Uterus (tissue), 3 donors: ENCODE measurements at regions not wholly inside any gene's neighbourhood (a gene's known extent, or its start where the extent isn't known, plus 50 kb on each side); places are given as distances from the start of the nearest gene placed in this dataset.

ENCODE experiments used
- DNase-seq, 2 donors: peaks; one replicate each; pipeline ENCODE4 v3.0.0-alpha.2; 2019 to 2020
- H3K27ac ChIP-seq, 2 donors: fragments of 200-600 bp; sonication (generic); 1 replicate in 1 of 2; 2 replicates in 1 of 2; pipeline ENCODE4 v1.5.1; 2016 to 2018
- H3K27me3 ChIP-seq, 2 donors: fragments of 200-600 bp; sonication (generic); one replicate each; pipeline ENCODE4 v1.5.1; 2018 to 2019; ENCODE audit warnings: control low read depth in 1 of 2
- H3K36me3 ChIP-seq, 2 donors: fragments of 200-600 bp; sonication (generic); one replicate each; pipeline ENCODE4 v1.5.1; 2019; ENCODE audit warnings: control low read depth in 1 of 2
- H3K4me1 ChIP-seq, 2 donors: fragments of 200-600 bp; sonication (generic); one replicate each; pipeline ENCODE4 v1.5.1; 2018 to 2019; ENCODE audit warnings: control low read depth in 1 of 2
- H3K4me3 ChIP-seq, 2 donors: fragments of 200-600 bp; sonication (generic); 1 replicate in 1 of 2; 2 replicates in 1 of 2; pipeline ENCODE4 v1.5.1; 2018 to 2019; ENCODE audit warnings: mild to moderate bottlenecking in 1 of 2
- H3K9me3 ChIP-seq, 2 donors: fragments of 200-600 bp; sonication (generic); one replicate each; pipeline ENCODE4 v1.5.1; 2019; ENCODE audit warnings: control low read depth in 1 of 2
- CTCF ChIP-seq, 4 experiments: fragments of 200-600 bp in 2 of 4; fragments of 450-650 bp in 2 of 4; sonication (generic) in 2 of 4; IDR thresholded peaks; one replicate each; pipeline ENCODE4 v1.5.1; 2016 to 2019; ENCODE audit warnings: antibody characterized with exemption in 4 of 4, mild to moderate bottlenecking in 2 of 4, moderate library complexity in 1 of 4
- POLR2A ChIP-seq, 2 donors: fragments of 450-650 bp; IDR thresholded peaks; one replicate each; pipeline ENCODE4 v1.6.1; 2016; ENCODE audit warnings: antibody characterized with exemption in 2 of 2, mild to moderate bottlenecking in 1 of 2, moderate library complexity in 1 of 2
- intact Hi-C: fragments of 100-400 bp; cut with DNase I; formaldehyde crosslinking; loops from one replicate; pipeline ENCODE4 v1.15.1; 2023; ENCODE audit warnings: low total_unique reads
- donor health status: DM: yes; HTN: yes; CAD: no.

DNA sequence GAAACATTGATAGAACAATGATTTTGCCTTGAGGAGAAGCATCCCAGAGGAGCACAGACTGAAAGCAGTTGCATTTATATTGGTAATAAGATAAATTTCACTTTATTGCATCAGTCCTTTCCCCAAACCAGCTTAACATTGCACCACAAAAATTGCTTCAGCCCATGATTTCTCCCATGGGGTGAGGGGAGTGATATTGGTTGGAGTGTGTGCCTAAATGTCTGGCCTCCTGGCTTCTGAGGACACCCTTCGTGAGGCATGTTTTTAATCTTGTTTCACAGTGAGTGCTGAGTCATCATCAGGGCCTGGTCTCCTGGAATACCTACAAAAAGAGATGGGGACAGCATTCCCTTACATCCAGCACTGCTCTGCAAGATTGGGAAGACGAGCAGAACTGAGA is 487.9 kb downstream of the C4orf33 start:
- no peaks in the 10 kb centered on the region for H3K9me3 ChIP-seq
- no peak for DNase-seq
- no peak for TF ChIP-seq POLR2A (IDR thresholded peaks at IDR 0.05)
- no peak for TF ChIP-seq CTCF (IDR thresholded peaks at IDR 0.05)
- no peak overlapping the region for H3K27ac ChIP-seq
- H3K4me1 ChIP-seq = no peaks in the 10 kb centered on the region
- intact Hi-C loops = no loop called here
- H3K36me3 ChIP-seq = no peaks in the 10 kb centered on the region
- no peak overlapping the region for H3K4me3 ChIP-seq
- no peaks in the 10 kb centered on the region for H3K27me3 ChIP-seq

DNA sequence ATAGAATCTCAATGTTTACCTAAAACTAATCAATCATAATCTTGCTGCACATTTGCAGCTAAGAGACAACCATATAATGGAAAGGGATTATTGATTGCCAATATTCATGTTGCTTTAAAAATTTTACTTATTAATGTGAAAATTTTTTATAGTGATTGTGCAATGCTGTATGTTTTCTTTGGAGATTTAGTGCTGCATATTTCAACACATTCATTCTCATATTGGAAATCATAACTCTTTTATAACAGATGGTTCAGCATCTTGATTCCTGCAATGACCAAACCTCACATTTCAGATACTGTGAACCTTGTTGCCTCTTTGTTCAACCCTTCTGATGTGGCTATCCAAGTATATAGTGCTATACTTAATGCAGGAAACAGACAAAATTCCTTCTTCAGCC is 502.6 kb downstream of the C4orf33 start:
- no peak for TF ChIP-seq CTCF (IDR thresholded peaks at IDR 0.05)
- TF ChIP-seq POLR2A (IDR thresholded peaks at IDR 0.05) = no peak
- Histone ChIP-seq H3K4me3 (no peak overlapping the region), H3K4me1 (no peaks in the 10 kb centered on the region), H3K27ac (no peak overlapping the region), H3K27me3 (no peaks in the 10 kb centered on the region), H3K36me3 (no peaks in the 10 kb centered on the region), H3K9me3 (no peaks in the 10 kb centered on the region)
- no peak for DNase-seq
- intact Hi-C loops = no loop called here

DNA sequence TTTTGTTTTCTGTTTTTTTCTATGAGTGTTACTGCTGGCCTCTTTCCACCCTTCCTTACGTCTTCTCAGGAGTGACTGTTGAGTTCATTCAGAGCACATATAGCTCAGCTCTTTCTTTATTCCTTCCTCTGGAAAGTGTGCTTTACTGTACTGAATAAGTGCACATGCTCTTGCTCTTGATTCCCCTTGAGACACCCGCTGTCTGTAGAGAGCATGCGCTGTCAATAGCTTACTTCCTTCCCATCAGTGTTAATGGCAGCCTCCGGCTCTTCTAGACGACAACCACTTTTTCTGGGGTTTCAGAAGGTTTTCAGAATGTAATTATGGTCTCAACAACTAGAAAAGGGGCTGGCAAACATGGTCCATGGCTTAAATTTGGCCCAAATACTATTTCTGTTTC is 504.9 kb downstream of the C4orf33 start:
- no peaks in the 10 kb centered on the region for H3K9me3 ChIP-seq
- intact Hi-C loops = no loop called here
- no peaks in the 10 kb centered on the region for H3K36me3 ChIP-seq
- H3K27ac ChIP-seq = no peak overlapping the region
- DNase-seq = no peak
- no peaks in the 10 kb centered on the region for H3K4me1 ChIP-seq
- no peaks in the 10 kb centered on the region for H3K27me3 ChIP-seq
- TF ChIP-seq POLR2A (IDR thresholded peaks at IDR 0.05) (no peak), CTCF (IDR thresholded peaks at IDR 0.05) (no peak)
- H3K4me3 ChIP-seq = no peak overlapping the region

DNA sequence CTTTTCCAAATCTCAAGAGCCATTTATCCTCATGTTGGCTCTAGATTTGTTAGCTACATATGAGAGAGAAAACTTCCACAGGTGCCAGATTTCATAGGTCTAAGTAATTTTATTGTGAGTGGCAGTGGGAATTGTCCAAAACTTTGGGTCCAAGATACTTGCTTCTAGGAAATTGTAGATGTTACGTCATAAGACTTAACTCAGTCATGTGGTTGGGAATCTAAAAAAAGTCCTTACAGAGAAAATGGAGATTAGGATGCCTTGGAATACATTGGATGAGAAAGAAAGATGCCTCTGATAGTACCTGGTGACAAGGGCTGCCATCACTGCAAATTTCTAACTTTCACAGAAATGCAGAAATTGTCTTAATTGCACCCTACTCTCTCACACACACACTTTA is 506.5 kb downstream of the C4orf33 start:
- TF ChIP-seq CTCF (IDR thresholded peaks at IDR 0.05) = no peak
- TF ChIP-seq POLR2A (IDR thresholded peaks at IDR 0.05) = no peak
- no peaks in the 10 kb centered on the region for H3K9me3 ChIP-seq
- H3K4me3 ChIP-seq = no peak overlapping the region
- H3K4me1 ChIP-seq = no peaks in the 10 kb centered on the region
- intact Hi-C loops = no loop called here
- H3K27me3 ChIP-seq = no peaks in the 10 kb centered on the region
- no peaks in the 10 kb centered on the region for H3K36me3 ChIP-seq
- DNase-seq = no peak
- H3K27ac ChIP-seq = no peak overlapping the region

GRCh38 chr4:129603241-129603931 is 507.4 kb downstream of the C4orf33 start:
- H3K27me3 ChIP-seq = no peaks in the 10 kb centered on the region
- H3K9me3 ChIP-seq = no peaks in the 10 kb centered on the region
- no peaks in the 10 kb centered on the region for H3K4me1 ChIP-seq
- intact Hi-C loops = no loop called here
- DNase-seq = no peak
- no peak overlapping the region for H3K4me3 ChIP-seq
- TF ChIP-seq POLR2A (IDR thresholded peaks at IDR 0.05) (no peak), CTCF (IDR thresholded peaks at IDR 0.05) (no peak)
- H3K27ac ChIP-seq = no peak overlapping the region
- no peaks in the 10 kb centered on the region for H3K36me3 ChIP-seq
